ENCODE measurements at regions not wholly inside any gene's neighbourhood (a gene's known extent, or its start where the extent isn't known, plus 50 kb on each side); places are given as distances from the start of the nearest gene placed in this dataset.

DNA sequence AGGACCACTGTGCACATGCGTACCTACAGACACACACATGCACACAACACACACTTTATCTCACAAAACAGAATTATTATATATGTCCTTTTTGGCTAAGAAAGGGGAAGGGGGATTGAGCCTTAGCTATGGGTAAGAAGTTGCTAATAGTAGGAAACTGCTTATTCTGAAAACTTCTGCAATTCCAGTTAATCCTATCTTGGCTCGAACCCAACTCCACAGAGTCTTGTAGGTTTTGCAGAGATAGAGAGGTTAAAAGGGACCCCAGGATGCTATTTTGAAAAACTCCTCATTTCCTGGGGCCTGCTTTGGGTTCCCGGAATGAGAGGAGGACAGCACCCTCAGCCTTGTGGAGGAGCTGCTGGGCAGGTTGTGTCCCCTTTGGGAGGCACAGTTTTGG, 233.8 kb downstream of the CLIC5 start:
- ATAC-seq = no peak
- no peak for TF ChIP-seq BACH2 (CRISPR knock-in tag; IDR thresholded peaks at IDR 0.05; ENCODE audit: borderline replicate concordance)
- no peak for TF ChIP-seq ZFP3 (CRISPR knock-in tag; IDR thresholded peaks at IDR 0.05)
- no peak for TF ChIP-seq PPARA (CRISPR knock-in tag; IDR thresholded peaks at IDR 0.05; ENCODE audit: borderline replicate concordance)
- TF ChIP-seq, protein P1, sequence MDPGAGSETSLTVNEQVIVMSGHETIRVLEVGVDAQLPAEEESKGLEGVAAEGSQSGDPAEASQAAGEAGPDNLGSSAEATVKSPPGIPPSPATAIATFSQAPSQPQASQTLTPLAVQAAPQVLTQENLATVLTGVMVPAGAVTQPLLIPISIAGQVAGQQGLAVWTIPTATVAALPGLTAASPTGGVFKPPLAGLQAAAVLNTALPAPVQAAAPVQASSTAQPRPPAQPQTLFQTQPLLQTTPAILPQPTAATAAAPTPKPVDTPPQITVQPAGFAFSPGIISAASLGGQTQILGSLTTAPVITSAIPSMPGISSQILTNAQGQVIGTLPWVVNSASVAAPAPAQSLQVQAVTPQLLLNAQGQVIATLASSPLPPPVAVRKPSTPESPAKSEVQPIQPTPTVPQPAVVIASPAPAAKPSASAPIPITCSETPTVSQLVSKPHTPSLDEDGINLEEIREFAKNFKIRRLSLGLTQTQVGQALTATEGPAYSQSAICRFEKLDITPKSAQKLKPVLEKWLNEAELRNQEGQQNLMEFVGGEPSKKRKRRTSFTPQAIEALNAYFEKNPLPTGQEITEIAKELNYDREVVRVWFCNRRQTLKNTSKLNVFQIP (CRISPR knock-in tag; IDR thresholded peaks at IDR 0.05; ENCODE audit: borderline replicate concordance, low read depth) = no peak
- TF ChIP-seq OSR1 (CRISPR knock-in tag; IDR thresholded peaks at IDR 0.05) = no peak
- no peak for TF ChIP-seq GLIS3 (CRISPR knock-in tag; IDR thresholded peaks at IDR 0.05)
- TF ChIP-seq ZNF8 (CRISPR knock-in tag; IDR thresholded peaks at IDR 0.05) = no peak
- TF ChIP-seq, protein P2, sequence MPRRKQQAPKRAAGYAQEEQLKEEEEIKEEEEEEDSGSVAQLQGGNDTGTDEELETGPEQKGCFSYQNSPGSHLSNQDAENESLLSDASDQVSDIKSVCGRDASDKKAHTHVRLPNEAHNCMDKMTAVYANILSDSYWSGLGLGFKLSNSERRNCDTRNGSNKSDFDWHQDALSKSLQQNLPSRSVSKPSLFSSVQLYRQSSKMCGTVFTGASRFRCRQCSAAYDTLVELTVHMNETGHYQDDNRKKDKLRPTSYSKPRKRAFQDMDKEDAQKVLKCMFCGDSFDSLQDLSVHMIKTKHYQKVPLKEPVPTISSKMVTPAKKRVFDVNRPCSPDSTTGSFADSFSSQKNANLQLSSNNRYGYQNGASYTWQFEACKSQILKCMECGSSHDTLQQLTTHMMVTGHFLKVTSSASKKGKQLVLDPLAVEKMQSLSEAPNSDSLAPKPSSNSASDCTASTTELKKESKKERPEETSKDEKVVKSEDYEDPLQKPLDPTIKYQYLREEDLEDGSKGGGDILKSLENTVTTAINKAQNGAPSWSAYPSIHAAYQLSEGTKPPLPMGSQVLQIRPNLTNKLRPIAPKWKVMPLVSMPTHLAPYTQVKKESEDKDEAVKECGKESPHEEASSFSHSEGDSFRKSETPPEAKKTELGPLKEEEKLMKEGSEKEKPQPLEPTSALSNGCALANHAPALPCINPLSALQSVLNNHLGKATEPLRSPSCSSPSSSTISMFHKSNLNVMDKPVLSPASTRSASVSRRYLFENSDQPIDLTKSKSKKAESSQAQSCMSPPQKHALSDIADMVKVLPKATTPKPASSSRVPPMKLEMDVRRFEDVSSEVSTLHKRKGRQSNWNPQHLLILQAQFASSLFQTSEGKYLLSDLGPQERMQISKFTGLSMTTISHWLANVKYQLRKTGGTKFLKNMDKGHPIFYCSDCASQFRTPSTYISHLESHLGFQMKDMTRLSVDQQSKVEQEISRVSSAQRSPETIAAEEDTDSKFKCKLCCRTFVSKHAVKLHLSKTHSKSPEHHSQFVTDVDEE (CRISPR knock-in tag; IDR thresholded peaks at IDR 0.05) = no peak
- no peak for TF ChIP-seq SNAI2 (CRISPR knock-in tag; IDR thresholded peaks at IDR 0.05)
- no peak for TF ChIP-seq ZFP30 (CRISPR knock-in tag; IDR thresholded peaks at IDR 0.05)
- TF ChIP-seq ZNF70 (CRISPR knock-in tag; IDR thresholded peaks at IDR 0.05) = no peak
- TF ChIP-seq CSDC2 (CRISPR knock-in tag; IDR thresholded peaks at IDR 0.05) = no peak
- TF ChIP-seq, protein P3, sequence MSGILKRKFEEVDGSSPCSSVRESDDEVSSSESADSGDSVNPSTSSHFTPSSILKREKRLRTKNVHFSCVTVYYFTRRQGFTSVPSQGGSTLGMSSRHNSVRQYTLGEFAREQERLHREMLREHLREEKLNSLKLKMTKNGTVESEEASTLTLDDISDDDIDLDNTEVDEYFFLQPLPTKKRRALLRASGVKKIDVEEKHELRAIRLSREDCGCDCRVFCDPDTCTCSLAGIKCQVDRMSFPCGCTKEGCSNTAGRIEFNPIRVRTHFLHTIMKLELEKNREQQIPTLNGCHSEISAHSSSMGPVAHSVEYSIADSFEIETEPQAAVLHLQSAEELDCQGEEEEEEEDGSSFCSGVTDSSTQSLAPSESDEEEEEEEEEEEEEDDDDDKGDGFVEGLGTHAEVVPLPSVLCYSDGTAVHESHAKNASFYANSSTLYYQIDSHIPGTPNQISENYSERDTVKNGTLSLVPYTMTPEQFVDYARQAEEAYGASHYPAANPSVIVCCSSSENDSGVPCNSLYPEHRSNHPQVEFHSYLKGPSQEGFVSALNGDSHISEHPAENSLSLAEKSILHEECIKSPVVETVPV (CRISPR knock-in tag; IDR thresholded peaks at IDR 0.05) = no peak
- TF ChIP-seq ARNTL (CRISPR knock-in tag; IDR thresholded peaks at IDR 0.05; ENCODE audit: borderline replicate concordance, low read depth) = no peak
- TF ChIP-seq ESRRG (CRISPR knock-in tag; IDR thresholded peaks at IDR 0.05) = no peak
- no peak for TF ChIP-seq ZC3H10 (CRISPR knock-in tag; IDR thresholded peaks at IDR 0.05)
- no peak for TF ChIP-seq TCF4 (CRISPR knock-in tag; IDR thresholded peaks at IDR 0.05; ENCODE audit: borderline replicate concordance)
- TF ChIP-seq, protein P4, sequence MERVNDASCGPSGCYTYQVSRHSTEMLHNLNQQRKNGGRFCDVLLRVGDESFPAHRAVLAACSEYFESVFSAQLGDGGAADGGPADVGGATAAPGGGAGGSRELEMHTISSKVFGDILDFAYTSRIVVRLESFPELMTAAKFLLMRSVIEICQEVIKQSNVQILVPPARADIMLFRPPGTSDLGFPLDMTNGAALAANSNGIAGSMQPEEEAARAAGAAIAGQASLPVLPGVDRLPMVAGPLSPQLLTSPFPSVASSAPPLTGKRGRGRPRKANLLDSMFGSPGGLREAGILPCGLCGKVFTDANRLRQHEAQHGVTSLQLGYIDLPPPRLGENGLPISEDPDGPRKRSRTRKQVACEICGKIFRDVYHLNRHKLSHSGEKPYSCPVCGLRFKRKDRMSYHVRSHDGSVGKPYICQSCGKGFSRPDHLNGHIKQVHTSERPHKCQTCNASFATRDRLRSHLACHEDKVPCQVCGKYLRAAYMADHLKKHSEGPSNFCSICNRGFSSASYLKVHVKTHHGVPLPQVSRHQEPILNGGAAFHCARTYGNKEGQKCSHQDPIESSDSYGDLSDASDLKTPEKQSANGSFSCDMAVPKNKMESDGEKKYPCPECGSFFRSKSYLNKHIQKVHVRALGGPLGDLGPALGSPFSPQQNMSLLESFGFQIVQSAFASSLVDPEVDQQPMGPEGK (CRISPR knock-in tag; IDR thresholded peaks at IDR 0.05; ENCODE audit: borderline replicate concordance) = no peak
- TF ChIP-seq RARB (CRISPR knock-in tag; IDR thresholded peaks at IDR 0.05) = no peak
- no peak for TF ChIP-seq ISL1 (CRISPR knock-in tag; IDR thresholded peaks at IDR 0.05)

DNA sequence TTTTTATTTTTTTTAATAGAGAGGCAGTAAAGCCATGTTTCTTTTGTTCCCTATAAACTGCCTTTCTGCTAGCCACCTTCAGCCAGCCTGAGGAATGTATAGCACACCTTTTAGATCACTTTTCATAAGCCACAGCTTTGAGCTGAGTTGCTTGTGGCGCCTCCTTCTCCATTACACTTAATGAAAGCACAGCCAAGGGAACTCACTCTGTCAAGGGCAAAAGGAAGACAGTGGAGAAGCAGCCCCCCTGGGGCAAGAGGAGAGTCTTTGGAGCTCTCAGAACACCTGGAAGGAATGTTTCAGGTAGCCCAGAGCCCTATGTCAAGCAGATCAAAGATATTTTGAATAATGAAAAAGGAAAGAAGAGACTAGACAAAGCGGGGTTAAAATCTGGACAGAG, 235.1 kb downstream of the CLIC5 start:
- no peak for ATAC-seq
- TF ChIP-seq ZFP30 (CRISPR knock-in tag; IDR thresholded peaks at IDR 0.05) = no peak
- no peak for TF ChIP-seq ARNTL (CRISPR knock-in tag; IDR thresholded peaks at IDR 0.05; ENCODE audit: borderline replicate concordance, low read depth)
- TF ChIP-seq CSDC2 (CRISPR knock-in tag; IDR thresholded peaks at IDR 0.05) = no peak
- no peak for TF ChIP-seq ZC3H10 (CRISPR knock-in tag; IDR thresholded peaks at IDR 0.05)
- TF ChIP-seq, protein P2 (CRISPR knock-in tag; IDR thresholded peaks at IDR 0.05) = no peak
- no peak for TF ChIP-seq TCF4 (CRISPR knock-in tag; IDR thresholded peaks at IDR 0.05; ENCODE audit: borderline replicate concordance)
- TF ChIP-seq OSR1 (CRISPR knock-in tag; IDR thresholded peaks at IDR 0.05) = no peak
- TF ChIP-seq ZNF8 (CRISPR knock-in tag; IDR thresholded peaks at IDR 0.05) = no peak
- TF ChIP-seq, protein P4 (CRISPR knock-in tag; IDR thresholded peaks at IDR 0.05; ENCODE audit: borderline replicate concordance) = no peak
- TF ChIP-seq BACH2 (CRISPR knock-in tag; IDR thresholded peaks at IDR 0.05; ENCODE audit: borderline replicate concordance) = no peak
- TF ChIP-seq ZNF70 (CRISPR knock-in tag; IDR thresholded peaks at IDR 0.05) = no peak
- TF ChIP-seq, protein P5, sequence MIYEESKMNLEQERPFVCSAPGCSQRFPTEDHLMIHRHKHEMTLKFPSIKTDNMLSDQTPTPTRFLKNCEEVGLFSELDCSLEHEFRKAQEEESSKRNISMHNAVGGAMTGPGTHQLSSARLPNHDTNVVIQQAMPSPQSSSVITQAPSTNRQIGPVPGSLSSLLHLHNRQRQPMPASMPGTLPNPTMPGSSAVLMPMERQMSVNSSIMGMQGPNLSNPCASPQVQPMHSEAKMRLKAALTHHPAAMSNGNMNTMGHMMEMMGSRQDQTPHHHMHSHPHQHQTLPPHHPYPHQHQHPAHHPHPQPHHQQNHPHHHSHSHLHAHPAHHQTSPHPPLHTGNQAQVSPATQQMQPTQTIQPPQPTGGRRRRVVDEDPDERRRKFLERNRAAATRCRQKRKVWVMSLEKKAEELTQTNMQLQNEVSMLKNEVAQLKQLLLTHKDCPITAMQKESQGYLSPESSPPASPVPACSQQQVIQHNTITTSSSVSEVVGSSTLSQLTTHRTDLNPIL (CRISPR knock-in tag; IDR thresholded peaks at IDR 0.05; ENCODE audit: low read depth) = no peak
- no peak for TF ChIP-seq ISL1 (CRISPR knock-in tag; IDR thresholded peaks at IDR 0.05)
- no peak for TF ChIP-seq SNAI2 (CRISPR knock-in tag; IDR thresholded peaks at IDR 0.05)
- TF ChIP-seq ZFP3 (CRISPR knock-in tag; IDR thresholded peaks at IDR 0.05) = no peak
- no peak for TF ChIP-seq TOX (CRISPR knock-in tag; IDR thresholded peaks at IDR 0.05; ENCODE audit: borderline replicate concordance)
- TF ChIP-seq, protein P3 (CRISPR knock-in tag; IDR thresholded peaks at IDR 0.05) = no peak
- TF ChIP-seq ESRRG (CRISPR knock-in tag; IDR thresholded peaks at IDR 0.05) = no peak

Measured in SK-N-SH treated with all-trans-retinoic acid at 6 μM for 48 hours (cell line).